ENCODE measurements at regions not wholly inside any gene's neighbourhood (a gene's known extent, or its start where the extent isn't known, plus 50 kb on each side); places are given as distances from the start of the nearest gene placed in this dataset.
A peak's percentile ranks its signal among the peaks of the same experiment; 100 is the strongest.

- DNase-seq, result no peak
These were observed 80.6 kb upstream of the E2F8 start for GRCh38 chr11:19321351-19321750.

GRCh38 chr11:19320827-19321226, 80.1 kb upstream of the E2F8 start:
- DNase-seq, result no peak

GRCh38 chr11:19316434-19316833, 75.7 kb upstream of the E2F8 start:
- DNase-seq, result no peak

- DNase-seq, result no peak
These were observed 74.8 kb upstream of the E2F8 start for GRCh38 chr11:19315511-19315910.

- DNase-seq, result no peak
These were observed 72.4 kb upstream of the E2F8 start for GRCh38 chr11:19313140-19313539.

- peak in 1 of 2 experiments; percentile 14 for DNase-seq
These were observed 70.7 kb upstream of the E2F8 start for GRCh38 chr11:19311308-19312030.

- no peak for DNase-seq
These were observed 66.8 kb upstream of the E2F8 start for GRCh38 chr11:19307498-19307897.

GRCh38 chr11:19306179-19306944, 65.6 kb upstream of the E2F8 start:
- DNase-seq, result no peak

GRCh38 chr11:19301361-19301760, 60.6 kb upstream of the E2F8 start:
- no peak for DNase-seq

GRCh38 chr11:19294444-19294843, 53.7 kb upstream of the E2F8 start:
- no peak for DNase-seq

- DNase-seq, result no peak
These were observed 50.3 kb upstream of the E2F8 start for GRCh38 chr11:19291064-19291463.
